GM10266 (cell line): ENCODE measurements at regions not wholly inside any gene's neighbourhood (a gene's known extent, or its start where the extent isn't known, plus 50 kb on each side); places are given as distances from the start of the nearest gene placed in this dataset.

Experiments used
- DNase-seq: peaks from one replicate; pipeline ENCODE4 v3.0.0; 2012; ENCODE audit errors: extremely low spot score
- TF ChIP-seq, protein P1 (sequence below): IDR thresholded peaks from 2 replicates; pipeline ENCODE4 v1.5.1; 2012; ENCODE audit warnings: mild to moderate bottlenecking, low read depth; ENCODE audit not compliant: control insufficient read depth, insufficient read depth; ENCODE audit errors: missing control alignments

DNA sequence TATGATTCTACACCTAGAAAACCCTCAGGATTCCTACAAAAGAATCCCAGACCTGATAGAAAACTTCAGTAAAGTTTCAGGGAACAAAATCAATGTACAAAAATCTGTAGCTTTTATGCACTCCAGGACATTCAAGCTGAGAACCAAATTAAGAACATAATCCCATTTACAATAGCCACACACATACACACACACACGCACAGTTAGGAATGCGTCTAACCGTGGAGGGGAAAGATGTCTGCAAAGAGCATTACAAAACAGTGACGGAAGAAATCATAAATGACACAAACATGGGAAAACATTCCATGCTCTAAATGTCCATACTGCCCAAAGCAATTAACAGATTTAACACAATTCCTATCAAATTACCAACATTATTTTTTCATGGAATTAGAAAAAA lies 51.4 kb upstream of the CAST start:
- TF ChIP-seq, protein P1, sequence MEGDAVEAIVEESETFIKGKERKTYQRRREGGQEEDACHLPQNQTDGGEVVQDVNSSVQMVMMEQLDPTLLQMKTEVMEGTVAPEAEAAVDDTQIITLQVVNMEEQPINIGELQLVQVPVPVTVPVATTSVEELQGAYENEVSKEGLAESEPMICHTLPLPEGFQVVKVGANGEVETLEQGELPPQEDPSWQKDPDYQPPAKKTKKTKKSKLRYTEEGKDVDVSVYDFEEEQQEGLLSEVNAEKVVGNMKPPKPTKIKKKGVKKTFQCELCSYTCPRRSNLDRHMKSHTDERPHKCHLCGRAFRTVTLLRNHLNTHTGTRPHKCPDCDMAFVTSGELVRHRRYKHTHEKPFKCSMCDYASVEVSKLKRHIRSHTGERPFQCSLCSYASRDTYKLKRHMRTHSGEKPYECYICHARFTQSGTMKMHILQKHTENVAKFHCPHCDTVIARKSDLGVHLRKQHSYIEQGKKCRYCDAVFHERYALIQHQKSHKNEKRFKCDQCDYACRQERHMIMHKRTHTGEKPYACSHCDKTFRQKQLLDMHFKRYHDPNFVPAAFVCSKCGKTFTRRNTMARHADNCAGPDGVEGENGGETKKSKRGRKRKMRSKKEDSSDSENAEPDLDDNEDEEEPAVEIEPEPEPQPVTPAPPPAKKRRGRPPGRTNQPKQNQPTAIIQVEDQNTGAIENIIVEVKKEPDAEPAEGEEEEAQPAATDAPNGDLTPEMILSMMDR, result no peak
- no peak for DNase-seq

DNA sequence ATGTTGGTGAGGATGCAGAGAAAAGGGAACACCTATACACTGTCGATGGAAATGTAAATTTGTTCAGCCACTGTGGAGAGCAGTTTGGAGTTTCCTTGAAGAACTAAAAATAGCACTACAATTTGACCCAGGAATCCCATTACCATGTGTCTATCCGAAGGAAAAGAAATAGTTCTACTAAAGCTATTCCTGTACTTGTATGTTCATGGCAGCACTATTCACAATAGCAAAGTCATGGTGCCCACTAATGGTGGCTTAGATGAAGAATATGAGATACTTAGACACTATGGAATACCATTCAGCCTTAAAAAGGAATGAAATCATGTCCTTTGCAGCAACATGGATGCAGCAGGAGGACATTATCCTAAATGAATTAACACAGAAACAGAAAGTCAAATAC lies 50.2 kb upstream of the CAST start:
- no peak for DNase-seq
- TF ChIP-seq, protein P1, result no peak
